GM23338 (cell line): ENCODE measurements at regions not wholly inside any gene's neighbourhood (a gene's known extent, or its start where the extent isn't known, plus 50 kb on each side); places are given as distances from the start of the nearest gene placed in this dataset.

ENCODE experiments used
- CREB1 ChIP-seq: fragments of 250-450 bp; sonication (Bioruptor Pico); IDR thresholded peaks from 2 replicates; pipeline ENCODE4 v1.5.0; 2020; ENCODE audit warnings: low read depth, mild to moderate bottlenecking, moderate library complexity
- CTCF ChIP-seq, 2 experiments: fragments of 200-600 bp in 1 of 2; sonication (generic) in 1 of 2; conservative IDR thresholded peaks; 2 replicates each; pipeline versions ENCODE4 v1.5.1 to v1.6.1; 2016 to 2017; ENCODE audit warnings: antibody characterized with exemption in 2 of 2, low read depth in 2 of 2, mild to moderate bottlenecking in 2 of 2, moderate library complexity in 1 of 2
- ETS1 ChIP-seq: IDR thresholded peaks from 2 replicates; pipeline ENCODE4 v1.6.1; 2016; ENCODE audit warnings: antibody characterized with exemption
- EZH2 ChIP-seq: fragments of 200-600 bp; sonication (generic); IDR thresholded peaks from one replicate; pipeline ENCODE4 v1.8.0; 2017; ENCODE audit warnings: antibody characterized with exemption, mild to moderate bottlenecking, low read depth; ENCODE audit not compliant: unreplicated experiment
- EZH2phosphoT487 ChIP-seq: fragments of 200-600 bp; sonication (generic); IDR thresholded peaks from one replicate; pipeline ENCODE4 v1.8.1; 2018; ENCODE audit warnings: antibody characterized with exemption; ENCODE audit not compliant: unreplicated experiment
- JUNB ChIP-seq: IDR thresholded peaks from one replicate; pipeline ENCODE4 v1.6.1; 2016; ENCODE audit warnings: antibody characterized with exemption; ENCODE audit not compliant: unreplicated experiment
- NANOG ChIP-seq: IDR thresholded peaks from 2 replicates; pipeline ENCODE4 v1.6.1; 2016; ENCODE audit warnings: antibody characterized with exemption, borderline replicate concordance
- POLR2AphosphoS5 ChIP-seq: IDR thresholded peaks from 2 replicates; pipeline ENCODE4 v1.6.1; 2016; ENCODE audit warnings: antibody characterized with exemption, low read depth
- STAT1 ChIP-seq: IDR thresholded peaks from one replicate; pipeline ENCODE4 v1.6.1; 2016; ENCODE audit warnings: antibody characterized with exemption; ENCODE audit not compliant: unreplicated experiment
- ZNF331 ChIP-seq: fragments of 250-450 bp; sonication (Bioruptor Pico); IDR thresholded peaks from 2 replicates; pipeline ENCODE4 v1.5.0; 2020; ENCODE audit warnings: low read depth, mild to moderate bottlenecking, moderate library complexity
- TF ChIP-seq, protein P1 (sequence below): IDR thresholded peaks from one replicate; pipeline ENCODE4 v1.6.1; 2018; ENCODE audit warnings: antibody characterized with exemption; ENCODE audit not compliant: unreplicated experiment
- TF ChIP-seq, protein P2 (sequence below): fragments of 250-450 bp; sonication (Bioruptor Pico); IDR thresholded peaks from 2 replicates; pipeline ENCODE4 v1.5.0; 2020; ENCODE audit warnings: mild to moderate bottlenecking, moderate library complexity

DNA sequence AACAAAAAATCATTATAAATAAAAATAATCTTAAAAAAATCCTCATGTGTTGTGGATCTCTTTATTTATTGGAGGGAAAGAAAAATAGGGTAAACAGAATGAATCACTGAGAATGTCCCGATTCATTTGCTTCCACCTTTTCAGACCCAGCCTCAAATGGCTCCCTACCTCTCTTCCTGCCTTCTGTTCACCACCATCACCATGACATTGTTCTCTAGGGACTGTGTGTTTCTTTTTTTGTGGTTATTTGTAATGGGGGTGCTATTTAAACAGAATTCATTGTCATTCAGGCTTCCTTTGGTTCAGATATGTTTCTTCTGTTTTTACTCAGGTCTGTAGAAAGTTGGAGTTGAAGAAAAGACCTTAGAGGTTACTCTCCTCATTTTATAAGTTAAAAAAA is 198.2 kb downstream of the KIF4B start:
- no peak for TF ChIP-seq POLR2AphosphoS5
- TF ChIP-seq CTCF (conservative IDR thresholded peaks at IDR 0.05; ENCODE audit: low read depth in 2 of 2) = no peak
- no peak for TF ChIP-seq EZH2phosphoT487
- no peak for TF ChIP-seq EZH2
- no peak for TF ChIP-seq STAT1
- TF ChIP-seq, protein P1, sequence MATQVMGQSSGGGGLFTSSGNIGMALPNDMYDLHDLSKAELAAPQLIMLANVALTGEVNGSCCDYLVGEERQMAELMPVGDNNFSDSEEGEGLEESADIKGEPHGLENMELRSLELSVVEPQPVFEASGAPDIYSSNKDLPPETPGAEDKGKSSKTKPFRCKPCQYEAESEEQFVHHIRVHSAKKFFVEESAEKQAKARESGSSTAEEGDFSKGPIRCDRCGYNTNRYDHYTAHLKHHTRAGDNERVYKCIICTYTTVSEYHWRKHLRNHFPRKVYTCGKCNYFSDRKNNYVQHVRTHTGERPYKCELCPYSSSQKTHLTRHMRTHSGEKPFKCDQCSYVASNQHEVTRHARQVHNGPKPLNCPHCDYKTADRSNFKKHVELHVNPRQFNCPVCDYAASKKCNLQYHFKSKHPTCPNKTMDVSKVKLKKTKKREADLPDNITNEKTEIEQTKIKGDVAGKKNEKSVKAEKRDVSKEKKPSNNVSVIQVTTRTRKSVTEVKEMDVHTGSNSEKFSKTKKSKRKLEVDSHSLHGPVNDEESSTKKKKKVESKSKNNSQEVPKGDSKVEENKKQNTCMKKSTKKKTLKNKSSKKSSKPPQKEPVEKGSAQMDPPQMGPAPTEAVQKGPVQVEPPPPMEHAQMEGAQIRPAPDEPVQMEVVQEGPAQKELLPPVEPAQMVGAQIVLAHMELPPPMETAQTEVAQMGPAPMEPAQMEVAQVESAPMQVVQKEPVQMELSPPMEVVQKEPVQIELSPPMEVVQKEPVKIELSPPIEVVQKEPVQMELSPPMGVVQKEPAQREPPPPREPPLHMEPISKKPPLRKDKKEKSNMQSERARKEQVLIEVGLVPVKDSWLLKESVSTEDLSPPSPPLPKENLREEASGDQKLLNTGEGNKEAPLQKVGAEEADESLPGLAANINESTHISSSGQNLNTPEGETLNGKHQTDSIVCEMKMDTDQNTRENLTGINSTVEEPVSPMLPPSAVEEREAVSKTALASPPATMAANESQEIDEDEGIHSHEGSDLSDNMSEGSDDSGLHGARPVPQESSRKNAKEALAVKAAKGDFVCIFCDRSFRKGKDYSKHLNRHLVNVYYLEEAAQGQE = no peak
- no peak for TF ChIP-seq ZNF331 (CRISPR knock-in tag)
- no peak for TF ChIP-seq JUNB
- no peak for TF ChIP-seq CREB1 (CRISPR knock-in tag)
- no peak for TF ChIP-seq NANOG
- TF ChIP-seq, protein P2, sequence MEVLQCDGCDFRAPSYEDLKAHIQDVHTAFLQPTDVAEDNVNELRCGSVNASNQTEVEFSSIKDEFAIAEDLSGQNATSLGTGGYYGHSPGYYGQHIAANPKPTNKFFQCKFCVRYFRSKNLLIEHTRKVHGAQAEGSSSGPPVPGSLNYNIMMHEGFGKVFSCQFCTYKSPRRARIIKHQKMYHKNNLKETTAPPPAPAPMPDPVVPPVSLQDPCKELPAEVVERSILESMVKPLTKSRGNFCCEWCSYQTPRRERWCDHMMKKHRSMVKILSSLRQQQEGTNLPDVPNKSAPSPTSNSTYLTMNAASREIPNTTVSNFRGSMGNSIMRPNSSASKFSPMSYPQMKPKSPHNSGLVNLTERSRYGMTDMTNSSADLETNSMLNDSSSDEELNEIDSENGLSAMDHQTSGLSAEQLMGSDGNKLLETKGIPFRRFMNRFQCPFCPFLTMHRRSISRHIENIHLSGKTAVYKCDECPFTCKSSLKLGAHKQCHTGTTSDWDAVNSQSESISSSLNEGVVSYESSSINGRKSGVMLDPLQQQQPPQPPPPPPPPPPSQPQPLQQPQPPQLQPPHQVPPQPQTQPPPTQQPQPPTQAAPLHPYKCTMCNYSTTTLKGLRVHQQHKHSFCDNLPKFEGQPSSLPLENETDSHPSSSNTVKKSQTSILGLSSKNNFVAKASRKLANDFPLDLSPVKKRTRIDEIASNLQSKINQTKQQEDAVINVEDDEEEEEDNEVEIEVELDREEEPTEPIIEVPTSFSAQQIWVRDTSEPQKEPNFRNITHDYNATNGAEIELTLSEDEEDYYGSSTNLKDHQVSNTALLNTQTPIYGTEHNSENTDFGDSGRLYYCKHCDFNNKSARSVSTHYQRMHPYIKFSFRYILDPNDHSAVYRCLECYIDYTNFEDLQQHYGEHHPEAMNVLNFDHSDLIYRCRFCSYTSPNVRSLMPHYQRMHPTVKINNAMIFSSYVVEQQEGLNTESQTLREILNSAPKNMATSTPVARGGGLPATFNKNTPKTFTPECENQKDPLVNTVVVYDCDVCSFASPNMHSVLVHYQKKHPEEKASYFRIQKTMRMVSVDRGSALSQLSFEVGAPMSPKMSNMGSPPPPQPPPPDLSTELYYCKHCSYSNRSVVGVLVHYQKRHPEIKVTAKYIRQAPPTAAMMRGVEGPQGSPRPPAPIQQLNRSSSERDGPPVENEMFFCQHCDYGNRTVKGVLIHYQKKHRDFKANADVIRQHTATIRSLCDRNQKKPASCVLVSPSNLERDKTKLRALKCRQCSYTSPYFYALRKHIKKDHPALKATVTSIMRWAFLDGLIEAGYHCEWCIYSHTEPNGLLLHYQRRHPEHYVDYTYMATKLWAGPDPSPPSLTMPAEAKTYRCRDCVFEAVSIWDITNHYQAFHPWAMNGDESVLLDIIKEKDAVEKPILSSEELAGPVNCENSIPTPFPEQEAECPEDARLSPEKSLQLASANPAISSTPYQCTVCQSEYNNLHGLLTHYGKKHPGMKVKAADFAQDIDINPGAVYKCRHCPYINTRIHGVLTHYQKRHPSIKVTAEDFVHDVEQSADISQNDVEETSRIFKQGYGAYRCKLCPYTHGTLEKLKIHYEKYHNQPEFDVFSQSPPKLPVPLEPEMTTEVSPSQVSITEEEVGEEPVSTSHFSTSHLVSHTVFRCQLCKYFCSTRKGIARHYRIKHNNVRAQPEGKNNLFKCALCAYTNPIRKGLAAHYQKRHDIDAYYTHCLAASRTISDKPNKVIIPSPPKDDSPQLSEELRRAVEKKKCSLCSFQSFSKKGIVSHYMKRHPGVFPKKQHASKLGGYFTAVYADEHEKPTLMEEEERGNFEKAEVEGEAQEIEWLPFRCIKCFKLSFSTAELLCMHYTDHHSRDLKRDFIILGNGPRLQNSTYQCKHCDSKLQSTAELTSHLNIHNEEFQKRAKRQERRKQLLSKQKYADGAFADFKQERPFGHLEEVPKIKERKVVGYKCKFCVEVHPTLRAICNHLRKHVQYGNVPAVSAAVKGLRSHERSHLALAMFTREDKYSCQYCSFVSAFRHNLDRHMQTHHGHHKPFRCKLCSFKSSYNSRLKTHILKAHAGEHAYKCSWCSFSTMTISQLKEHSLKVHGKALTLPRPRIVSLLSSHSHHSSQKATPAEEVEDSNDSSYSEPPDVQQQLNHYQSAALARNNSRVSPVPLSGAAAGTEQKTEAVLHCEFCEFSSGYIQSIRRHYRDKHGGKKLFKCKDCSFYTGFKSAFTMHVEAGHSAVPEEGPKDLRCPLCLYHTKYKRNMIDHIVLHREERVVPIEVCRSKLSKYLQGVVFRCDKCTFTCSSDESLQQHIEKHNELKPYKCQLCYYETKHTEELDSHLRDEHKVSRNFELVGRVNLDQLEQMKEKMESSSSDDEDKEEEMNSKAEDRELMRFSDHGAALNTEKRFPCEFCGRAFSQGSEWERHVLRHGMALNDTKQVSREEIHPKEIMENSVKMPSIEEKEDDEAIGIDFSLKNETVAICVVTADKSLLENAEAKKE (CRISPR knock-in tag) = no peak
- TF ChIP-seq ETS1 = no peak
